HCT116 (cell line): ENCODE measurements at regions not wholly inside any gene's neighbourhood (a gene's known extent, or its start where the extent isn't known, plus 50 kb on each side); places are given as distances from the start of the nearest gene placed in this dataset.

Experiments
- ATAC-seq: fragments of 200-7000 bp; cut with Tn5 transposase; 2 replicates; pipeline ENCODE4 v1.9.1; 2020; ENCODE audit warnings: mild to moderate bottlenecking, moderate library complexity
- BruUV-seq: library from RNA; stranded (reverse); fragments of 400-500 nt; replicated peaks from 2 replicates; lab custom pipeline; 2021; lab: Mats Ljungman, UMichigan
- CTCF ChIA-PET: fragments of 300-600 bp; sonication (Branson Sonifier 250); formaldehyde crosslinking; loops from one replicate; lab custom pipeline; 2021; ENCODE audit warnings: antibody characterized with exemption; lab: Charles Lee
- POLR2A ChIA-PET: fragments of 300-600, 350-600 bp; sonication (Branson Sonifier 250); formaldehyde crosslinking; loops from one replicate; lab custom pipeline; 2021; ENCODE audit warnings: antibody characterized with exemption; lab: Charles Lee
- RAD21 ChIA-PET, 2 experiments: fragments of 300-600 bp; sonication (Branson Sonifier 250); formaldehyde crosslinking; loops; one replicate each; lab custom pipeline; 2023; ENCODE audit warnings: low total read pairs in 2 of 2; ENCODE audit not compliant: uncharacterized antibody in 2 of 2, unreplicated experiment in 2 of 2, low non-redundant PET in 1 of 2; lab: Charles Lee
- DNase-seq: peaks from one replicate; pipeline ENCODE4 v3.0.0-alpha.2; 2010; ENCODE audit warnings: low read depth, low spot score
- H2AFZ ChIP-seq: fragments of 200-600 bp; shearing (Covaris generic), sonication (generic); 2 replicates; pipeline ENCODE4 v1.6.1; 2017; ENCODE audit warnings: low read depth, mixed run types, mixed read lengths, antibody characterized with exemption, low read length; ENCODE audit not compliant: poor library complexity, severe bottlenecking
- H3K27ac ChIP-seq: 2 replicates; pipeline ENCODE4 v1.5.1; 2012; ENCODE audit warnings: low read depth, low read length
- H3K27me3 ChIP-seq: fragments of 200-600 bp; sonication (generic); 2 replicates; pipeline ENCODE4 v1.6.1; 2016; ENCODE audit warnings: mixed run types, low read length, mixed read lengths; ENCODE audit not compliant: insufficient read depth
- H3K36me3 ChIP-seq, 2 experiments: fragments of 200-500 bp in 1 of 2; fragments of 200-600 bp in 1 of 2; sonication (Bioruptor generic) in 1 of 2; sonication (generic) in 1 of 2; 2 replicates each; pipeline versions ENCODE4 v1.5.1 to v1.6.1; 2014 to 2016; ENCODE audit warnings: low read length in 2 of 2, inconsistent platforms in 1 of 2, mixed read lengths in 1 of 2, mixed run types in 1 of 2; ENCODE audit not compliant: insufficient read depth in 2 of 2, control insufficient read depth in 1 of 2
- H3K4me1 ChIP-seq, 2 experiments: fragments of 200-600 bp in 1 of 2; sonication (generic) in 1 of 2; 2 replicates each; pipeline versions ENCODE4 v1.5.1 to v1.6.1; 2012 to 2017; ENCODE audit warnings: low read length in 2 of 2, inconsistent platforms in 1 of 2, mild to moderate bottlenecking in 1 of 2, mixed read lengths in 1 of 2, mixed run types in 1 of 2, moderate library complexity in 1 of 2; ENCODE audit not compliant: insufficient read depth in 2 of 2, control insufficient read depth in 1 of 2
- H3K4me2 ChIP-seq: fragments of 200-600 bp; sonication (generic); 2 replicates; pipeline ENCODE4 v1.6.1; 2017; ENCODE audit warnings: mixed run types, low read length, mixed read lengths
- H3K4me3 ChIP-seq, 2 experiments: fragments of 200-600 bp in 1 of 2; sonication (generic) in 1 of 2; replicated peaks in 1 of 2; 2 replicates each; pipeline ENCODE4 v1.5.1; 2011 to 2016; ENCODE audit warnings: low read length in 2 of 2, control low read depth in 1 of 2, low read depth in 1 of 2, mild to moderate bottlenecking in 1 of 2, mixed read lengths in 1 of 2, mixed run types in 1 of 2
- H3K79me2 ChIP-seq: fragments of 200-600 bp; sonication (generic); 2 replicates; pipeline ENCODE4 v1.6.1; 2017; ENCODE audit warnings: mild to moderate bottlenecking, mixed run types, low read length, moderate library complexity, mixed read lengths; ENCODE audit not compliant: insufficient read depth
- H3K9ac ChIP-seq: fragments of 200-600 bp; sonication (generic); 2 replicates; pipeline ENCODE4 v1.6.1; 2016; ENCODE audit warnings: low read length, mixed read lengths
- H3K9me2 ChIP-seq: fragments of 200-600 bp; sonication (generic), shearing (Covaris generic); 2 replicates; pipeline ENCODE4 v1.6.1; 2017; ENCODE audit warnings: mixed run types, mild to moderate bottlenecking, moderate library complexity; ENCODE audit not compliant: insufficient read depth
- H3K9me3 ChIP-seq, 2 experiments: fragments of 200-500 bp in 1 of 2; fragments of 200-600 bp in 1 of 2; sonication (Bioruptor generic) in 1 of 2; sonication (generic) in 1 of 2; 2 replicates each; pipeline ENCODE4 v1.6.1; 2014 to 2017; ENCODE audit warnings: low read length in 2 of 2, mixed read lengths in 2 of 2, inconsistent platforms in 1 of 2, low read depth in 1 of 2, mild to moderate bottlenecking in 1 of 2, mixed run types in 1 of 2, moderate library complexity in 1 of 2; ENCODE audit not compliant: control insufficient read depth in 1 of 2, insufficient read depth in 1 of 2
- H4K20me1 ChIP-seq: fragments of 200-600 bp; sonication (generic), shearing (Covaris generic); 2 replicates; pipeline ENCODE4 v1.6.1; 2017; ENCODE audit warnings: mixed run types, mild to moderate bottlenecking, moderate library complexity; ENCODE audit not compliant: insufficient read depth
- CBX3 ChIP-seq: IDR thresholded peaks from 2 replicates; pipeline ENCODE4 v1.6.1; 2012; ENCODE audit warnings: low read depth
- JUND ChIP-seq: IDR thresholded peaks from 2 replicates; pipeline ENCODE4 v1.6.1; 2012
- MAX ChIP-seq: IDR thresholded peaks from 2 replicates; pipeline ENCODE4 v1.6.1; 2012
- POLR2A ChIP-seq: IDR thresholded peaks from 2 replicates; pipeline ENCODE4 v1.7.0; 2011; ENCODE audit warnings: borderline replicate concordance; ENCODE audit not compliant: insufficient read depth, insufficient read length; ENCODE audit errors: extremely low read depth
- POLR2AphosphoS5 ChIP-seq: IDR thresholded peaks from 2 replicates; pipeline ENCODE4 v1.6.1; 2011; ENCODE audit warnings: mild to moderate bottlenecking, low read depth, low read length, moderate library complexity
- RAD21 ChIP-seq: IDR thresholded peaks from 2 replicates; pipeline ENCODE4 v1.6.1; 2012; ENCODE audit warnings: low read depth, mild to moderate bottlenecking
- REST ChIP-seq: IDR thresholded peaks from 2 replicates; pipeline ENCODE4 v1.6.1; 2012; ENCODE audit warnings: low read depth
- SIN3A ChIP-seq: IDR thresholded peaks from 2 replicates; pipeline ENCODE4 v1.6.1; 2012; ENCODE audit warnings: low read depth
- TCF7L2 ChIP-seq: IDR thresholded peaks from 2 replicates; pipeline ENCODE4 v1.7.0; 2011; ENCODE audit warnings: borderline replicate concordance, inconsistent platforms; ENCODE audit not compliant: insufficient read depth, insufficient read length; ENCODE audit errors: extremely low read depth
- YY1 ChIP-seq: IDR thresholded peaks from 2 replicates; pipeline ENCODE4 v1.6.1; 2011; ENCODE audit warnings: low read length, low read depth, moderate library complexity, mild to moderate bottlenecking; ENCODE audit not compliant: insufficient replicate concordance; ENCODE audit errors: extremely low read depth
- ZBTB33 ChIP-seq: IDR thresholded peaks from 2 replicates; pipeline ENCODE4 v1.6.1; 2011; ENCODE audit warnings: mild to moderate bottlenecking, low read length, moderate library complexity; ENCODE audit not compliant: insufficient replicate concordance; ENCODE audit errors: extremely low read depth
- intact Hi-C: fragments of 100-400 bp; cut with micrococcal nuclease; formaldehyde crosslinking; loops from 2 replicates; pipeline ENCODE4 v1.10.0; 2022

- ChIA-PET RAD21 (no interaction called here), CTCF (no interaction called here), POLR2A (no interaction called here)
- Histone ChIP-seq H3K4me1 (no peaks in the 10 kb centered on the region), H2AFZ (no peak overlapping the region), H3K27ac (no peak overlapping the region), H3K36me3 (no peaks in the 10 kb centered on the region), H3K27me3 (no peaks in the 10 kb centered on the region), H4K20me1 (no peaks in the 10 kb centered on the region), H3K4me2 (no peak overlapping the region), H3K9me2 (no peaks in the 10 kb centered on the region), H3K9ac (no peak overlapping the region), H3K79me2 (no peaks in the 10 kb centered on the region), H3K9me3 (no peaks in the 10 kb centered on the region; a peak in 1 of 4 replicates), H3K4me3 (no peak overlapping the region)
- intact Hi-C loops = no loop called here
- TF ChIP-seq ZBTB33 (no peak), SIN3A (no peak), JUND (no peak), POLR2A (no peak)
- ATAC-seq = no peak
- BruUV-seq = no TSS peak
- no peak for DNase-seq
These were observed 1042.5 kb upstream of the SPRY2 start for GRCh38 chr13:81383444-81383843.

- Histone ChIP-seq H3K9me3 (no peaks in the 10 kb centered on the region; a peak in 1 of 4 replicates), H2AFZ (no peak overlapping the region), H3K27me3 (no peaks in the 10 kb centered on the region), H4K20me1 (no peaks in the 10 kb centered on the region), H3K27ac (no peak overlapping the region), H3K9ac (no peak overlapping the region), H3K4me2 (no peak overlapping the region), H3K4me1 (no peaks in the 10 kb centered on the region), H3K4me3 (no peak overlapping the region), H3K79me2 (no peaks in the 10 kb centered on the region), H3K9me2 (no peaks in the 10 kb centered on the region), H3K36me3 (no peaks in the 10 kb centered on the region)
- ChIA-PET POLR2A (no interaction called here), CTCF (no interaction called here), RAD21 (no interaction called here)
- intact Hi-C loops = no loop called here
- DNase-seq = no peak
- BruUV-seq = no TSS peak
- ATAC-seq = no peak
- TF ChIP-seq MAX (no peak), CBX3 (no peak), YY1 (no peak), POLR2AphosphoS5 (no peak), RAD21 (no peak), REST (no peak), TCF7L2 (no peak)
These were observed 1041.3 kb upstream of the SPRY2 start for GRCh38 chr13:81382246-81382645.
